Activated T-cell treated with anti-CD3 and anti-CD28 coated beads, Interleukin-2, amount 50 U/mL, for 1 hour (primary cell): ENCODE measurements at regions not wholly inside any gene's neighbourhood (a gene's known extent, or its start where the extent isn't known, plus 50 kb on each side); places are given as distances from the start of the nearest gene placed in this dataset.

Source experiments
- DNase-seq: peaks from one replicate; pipeline ENCODE4 v3.0.0-alpha.2; 2020

DNA sequence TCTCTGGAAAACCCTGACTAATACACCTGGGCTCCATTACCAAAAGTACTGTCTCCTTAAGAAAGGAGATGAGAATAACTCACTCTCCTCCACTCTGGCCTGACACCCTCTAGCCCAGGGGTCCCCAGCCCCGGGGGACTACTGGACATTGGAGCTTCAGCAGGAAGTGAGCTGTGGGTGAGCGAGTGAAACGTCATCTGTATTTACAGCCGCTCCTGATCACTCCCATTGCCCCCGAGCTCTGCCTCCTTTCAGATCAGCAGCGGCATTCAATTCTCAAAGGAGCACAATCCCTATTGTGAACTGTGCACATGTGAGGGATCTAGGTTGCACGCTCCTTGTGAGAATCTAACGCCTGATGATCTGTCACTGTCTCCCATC lies 126.3 kb upstream of the TNRC6C start:
- peak; percentile 2 for DNase-seq

DNA sequence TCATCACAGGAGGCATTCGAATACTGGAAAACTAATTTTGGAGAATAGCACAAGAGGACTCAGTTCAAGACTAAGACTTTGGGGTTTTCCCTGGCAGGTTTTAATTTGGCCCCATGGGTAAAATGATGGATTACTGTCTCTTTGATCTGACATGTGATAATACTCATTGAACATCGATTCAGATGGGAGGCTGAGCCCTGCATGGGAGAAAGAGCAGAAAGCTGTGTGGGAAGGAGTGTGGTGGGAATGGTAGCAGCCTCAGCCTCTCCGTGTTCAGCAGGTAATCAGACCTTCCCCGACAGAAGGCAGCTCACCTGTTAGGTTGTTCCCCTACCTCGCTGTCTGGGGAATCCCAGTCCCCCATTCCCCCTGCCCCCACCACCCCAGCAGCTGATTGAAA lies 124.7 kb upstream of the TNRC6C start:
- DNase-seq, result peak; percentile 13

DNA sequence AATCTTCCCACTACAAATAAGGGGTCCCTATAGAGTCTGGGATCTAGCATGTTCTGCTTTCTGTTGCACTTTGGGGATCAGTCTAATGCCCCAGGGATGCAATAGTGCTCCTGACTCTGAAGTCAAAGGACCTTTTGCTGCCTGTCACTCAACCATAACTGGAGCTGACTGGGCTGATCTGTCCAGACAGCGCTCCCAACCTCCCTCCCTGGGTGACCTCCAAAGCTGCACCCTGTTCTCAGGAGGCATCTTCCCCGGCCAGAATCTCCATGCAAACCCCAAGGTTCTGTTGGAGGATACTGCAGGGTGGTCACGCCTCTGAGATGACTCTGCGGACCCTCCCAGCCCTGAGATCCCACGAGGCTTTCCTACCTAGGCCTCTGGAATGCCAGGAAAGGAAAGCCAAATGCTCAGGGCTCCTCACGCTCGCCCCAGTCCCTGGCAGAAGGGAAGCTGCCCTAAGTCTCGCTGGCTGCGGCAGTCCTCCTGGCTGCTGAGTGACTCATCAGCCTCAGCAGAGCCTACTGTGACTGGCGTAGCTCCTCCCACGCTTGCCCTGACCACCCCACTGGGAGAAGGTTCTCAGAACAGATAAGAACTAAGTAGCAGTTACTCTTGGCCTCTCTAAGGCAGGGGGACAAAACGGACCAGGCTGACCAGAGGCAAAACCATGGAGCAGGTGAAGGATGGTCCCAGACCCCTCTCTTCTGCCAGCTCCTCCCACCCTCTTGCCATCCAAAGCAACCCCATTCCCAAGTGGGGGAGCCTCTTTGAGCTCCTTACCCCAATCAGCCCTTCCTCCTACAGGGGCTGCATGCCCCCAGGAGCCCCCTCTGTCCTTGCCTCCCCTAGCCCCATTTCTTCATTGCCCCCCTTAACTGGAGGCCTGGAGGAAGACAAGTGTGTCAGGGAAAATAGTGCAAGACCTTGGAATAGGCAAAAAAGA lies 124.1 kb upstream of the TNRC6C start:
- peak; percentile 59 for DNase-seq

DNA sequence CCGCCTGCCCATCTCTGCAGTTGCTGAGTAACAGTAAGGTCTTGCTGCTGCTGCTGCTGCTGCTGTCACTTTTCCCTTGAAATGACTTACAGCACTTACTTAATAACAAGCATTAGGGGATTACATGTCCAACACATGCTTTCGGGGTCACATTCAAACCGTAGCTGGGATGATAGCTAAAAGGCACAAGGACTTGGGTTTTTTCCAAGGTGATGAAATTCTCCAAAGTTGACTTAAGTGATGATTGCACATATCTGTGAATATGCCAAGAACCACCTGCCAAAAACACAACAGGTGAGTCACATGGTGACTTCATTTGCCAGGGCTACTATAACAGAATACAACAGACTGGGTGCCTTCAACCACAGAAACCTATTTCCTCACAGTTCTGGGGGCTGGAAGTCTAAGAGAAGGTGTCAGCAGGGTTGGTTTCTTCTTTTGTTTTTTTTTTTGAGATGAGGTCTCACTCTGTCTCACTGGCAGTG lies 121.9 kb upstream of the TNRC6C start:
- DNase-seq, result no peak

DNA sequence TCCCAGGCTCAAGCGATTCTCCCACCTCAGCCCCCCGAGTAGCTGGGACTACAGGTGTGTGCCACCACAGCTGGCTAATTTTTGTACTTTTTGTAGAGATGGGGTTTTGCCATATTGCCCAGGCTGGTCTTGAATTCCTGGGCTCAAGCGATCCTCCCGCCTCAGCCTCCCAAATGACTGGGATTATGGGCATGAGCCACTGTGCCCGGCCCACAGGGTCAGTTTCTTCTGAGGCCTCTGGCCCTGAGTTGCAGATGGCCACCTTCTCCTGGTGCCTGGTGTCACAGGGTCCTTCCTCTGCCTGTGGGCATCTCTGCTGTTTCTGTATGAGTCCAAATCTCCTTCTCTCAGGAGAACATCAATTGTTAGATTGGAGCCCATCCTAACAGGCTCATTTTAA lies 121.4 kb upstream of the TNRC6C start:
- peak; percentile 10 for DNase-seq

DNA sequence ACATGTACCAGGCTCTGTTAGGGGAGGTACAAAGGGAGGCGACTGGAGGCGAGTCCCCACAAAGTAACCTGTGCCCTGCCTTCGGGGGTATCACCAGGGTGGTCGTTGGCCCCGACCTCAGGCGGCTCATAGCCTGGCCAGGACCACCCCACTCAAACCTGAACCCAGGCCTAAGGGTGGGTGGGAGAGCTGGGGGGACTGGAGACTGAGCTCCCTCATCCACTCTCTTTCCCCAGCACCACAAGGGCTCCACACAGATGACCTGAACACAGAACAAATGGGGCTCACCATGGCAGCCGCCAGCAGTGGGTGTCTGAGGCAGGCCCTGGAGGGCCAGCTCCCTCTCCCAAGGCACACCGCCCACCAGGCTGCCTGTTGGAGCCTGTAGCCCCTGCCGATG lies 120.6 kb upstream of the TNRC6C start:
- peak; percentile 11 for DNase-seq

DNA sequence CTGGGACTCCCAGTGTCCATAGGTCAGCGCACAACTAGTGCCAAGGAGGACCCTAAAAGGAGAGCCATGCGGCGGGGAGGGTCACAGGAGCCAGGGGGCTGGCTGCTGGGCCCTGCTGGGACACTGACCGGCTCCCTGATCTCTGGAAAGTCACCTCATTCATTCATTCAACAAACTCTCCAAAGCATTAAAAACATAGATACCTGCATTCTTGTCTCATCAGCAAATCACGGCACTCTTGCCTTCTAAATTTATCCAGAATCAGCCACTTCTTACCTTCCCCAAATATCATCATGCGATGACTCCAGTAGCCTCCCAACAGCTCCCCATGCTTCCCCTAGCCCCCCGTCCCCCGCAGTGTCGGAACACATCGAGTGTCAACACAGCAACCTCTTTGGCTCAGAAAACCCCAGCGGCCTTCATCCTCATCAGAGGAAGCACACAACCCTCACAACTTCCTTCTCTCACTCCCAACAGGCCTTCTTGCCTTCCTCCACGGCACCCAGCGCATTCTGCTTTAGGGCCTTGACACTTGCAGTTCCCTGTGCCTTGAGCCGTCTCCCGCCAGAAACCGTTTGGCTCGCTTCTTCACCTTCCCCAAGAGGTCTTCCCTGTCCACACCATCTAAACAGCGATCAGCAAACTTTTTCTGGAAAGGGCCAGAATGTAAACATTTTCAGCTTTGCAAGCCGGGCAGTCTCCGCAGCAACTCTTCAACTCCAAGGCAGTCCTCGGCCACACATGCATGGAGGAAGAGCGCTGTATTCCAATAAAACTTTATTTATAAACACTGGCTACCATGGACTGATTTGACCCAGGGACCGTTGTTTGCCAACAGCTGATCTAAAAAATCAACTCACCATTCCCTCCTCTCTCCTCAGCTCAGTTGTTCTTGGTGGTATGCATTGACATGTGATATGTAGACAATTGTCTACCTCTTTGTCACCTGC lies 119.5 kb upstream of the TNRC6C start:
- peak; percentile 8 for DNase-seq

DNA sequence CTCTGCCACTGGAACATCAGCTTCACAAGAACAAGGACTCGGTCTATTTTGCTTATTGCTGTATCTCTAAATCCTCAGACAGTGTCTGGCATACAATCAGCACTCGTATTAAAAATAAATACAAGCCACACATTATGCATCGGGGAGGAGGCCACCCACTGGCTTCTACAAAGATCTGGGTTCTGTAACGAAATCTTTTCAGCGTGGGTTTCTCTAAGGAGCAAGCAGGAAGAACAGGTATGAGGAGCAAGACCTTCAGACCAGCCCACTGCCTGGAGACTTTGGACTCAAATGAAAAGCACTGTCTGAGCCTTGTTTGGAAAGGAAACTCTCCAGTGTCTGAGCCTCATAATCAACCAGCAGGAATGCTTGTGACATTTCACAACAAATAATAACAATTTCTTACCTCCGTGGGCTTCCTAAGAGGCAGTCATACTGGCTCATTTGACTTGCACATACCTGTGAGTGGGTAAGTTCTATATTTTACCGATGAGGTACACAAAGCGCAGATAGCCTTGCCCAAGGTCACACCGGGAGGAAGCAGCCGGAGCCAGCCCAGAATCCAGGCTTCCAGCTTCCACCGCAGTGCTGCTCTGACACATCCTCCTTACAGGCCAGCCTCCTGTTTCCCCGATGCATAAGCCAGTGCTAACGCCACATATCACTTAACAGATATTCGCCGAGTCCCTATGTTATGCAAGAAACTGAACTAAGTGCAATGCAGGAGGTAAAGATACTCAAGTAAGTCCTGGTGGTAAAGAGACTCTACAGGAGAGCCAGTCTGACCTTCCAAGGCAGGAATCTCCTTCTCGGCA lies 118.6 kb upstream of the TNRC6C start:
- DNase-seq, result peak; percentile 4

DNA sequence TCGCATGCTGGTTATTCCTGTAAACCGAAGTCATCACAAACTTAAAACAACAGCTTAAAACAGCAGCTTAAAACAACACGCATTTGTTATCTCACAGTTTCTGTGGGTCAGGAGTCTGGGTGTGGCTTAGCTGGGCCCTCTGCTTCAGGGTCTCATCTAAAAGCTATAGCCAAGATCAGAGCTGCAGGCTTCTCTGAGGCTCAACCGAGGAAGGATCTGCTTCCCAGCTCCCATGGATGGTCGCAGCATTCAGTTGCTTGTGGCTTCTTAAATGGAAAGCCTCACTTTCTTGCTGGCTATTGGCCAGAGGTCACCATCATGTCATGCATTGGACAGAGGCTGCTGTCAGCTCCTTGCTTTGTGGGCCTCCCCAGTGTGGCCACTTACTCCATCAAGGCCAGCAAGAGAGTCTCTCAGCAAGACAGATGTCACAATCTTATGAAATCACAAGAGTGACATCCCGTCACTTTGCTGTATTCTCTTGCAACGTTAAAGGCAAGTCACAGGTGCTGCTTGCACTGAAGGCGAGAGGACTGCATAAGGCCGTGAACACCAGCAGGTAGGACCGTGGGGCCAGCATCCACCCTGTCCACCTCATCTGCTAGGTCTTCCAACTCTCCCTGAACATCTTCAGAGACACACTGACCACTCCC lies 117.9 kb upstream of the TNRC6C start:
- peak; percentile 12 for DNase-seq

DNA sequence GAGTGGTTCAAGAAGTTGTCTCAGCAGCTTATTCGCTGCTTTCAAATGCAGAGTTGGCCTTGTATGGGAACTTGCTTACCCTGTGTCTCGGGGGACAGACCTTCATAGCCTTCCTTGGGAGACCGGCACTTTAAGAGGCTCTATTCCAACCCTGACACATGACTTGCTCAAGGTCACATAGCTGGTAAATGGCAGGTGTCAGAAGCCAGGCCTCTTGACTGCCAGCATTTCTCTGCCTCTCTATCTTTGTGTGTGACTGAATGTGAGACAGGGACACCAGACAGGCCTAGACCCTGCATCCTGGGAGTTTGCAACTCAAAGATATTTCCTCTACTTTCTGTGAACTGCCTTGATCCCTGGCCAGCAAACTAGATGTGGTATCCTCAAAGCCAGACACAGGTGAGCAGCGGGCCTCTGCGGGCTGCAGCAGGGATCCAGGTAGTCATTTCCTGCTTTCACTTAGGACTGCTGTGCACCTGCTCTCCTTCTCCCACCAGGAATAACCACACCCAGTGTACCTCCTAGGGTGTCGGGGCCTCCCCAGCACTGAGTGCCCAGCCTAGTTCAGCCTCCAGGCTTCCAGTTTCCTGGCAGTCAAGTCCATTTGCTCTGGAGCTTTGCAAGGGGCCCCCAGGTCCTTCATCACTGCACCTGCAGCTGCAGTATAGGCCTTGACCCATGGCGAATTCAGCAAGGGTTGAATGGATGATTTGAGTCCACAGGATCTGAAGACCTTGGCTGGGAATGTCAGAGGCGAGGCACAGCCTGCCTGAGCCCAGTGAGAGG lies 116.6 kb upstream of the TNRC6C start:
- DNase-seq, result peak; percentile 7

DNA sequence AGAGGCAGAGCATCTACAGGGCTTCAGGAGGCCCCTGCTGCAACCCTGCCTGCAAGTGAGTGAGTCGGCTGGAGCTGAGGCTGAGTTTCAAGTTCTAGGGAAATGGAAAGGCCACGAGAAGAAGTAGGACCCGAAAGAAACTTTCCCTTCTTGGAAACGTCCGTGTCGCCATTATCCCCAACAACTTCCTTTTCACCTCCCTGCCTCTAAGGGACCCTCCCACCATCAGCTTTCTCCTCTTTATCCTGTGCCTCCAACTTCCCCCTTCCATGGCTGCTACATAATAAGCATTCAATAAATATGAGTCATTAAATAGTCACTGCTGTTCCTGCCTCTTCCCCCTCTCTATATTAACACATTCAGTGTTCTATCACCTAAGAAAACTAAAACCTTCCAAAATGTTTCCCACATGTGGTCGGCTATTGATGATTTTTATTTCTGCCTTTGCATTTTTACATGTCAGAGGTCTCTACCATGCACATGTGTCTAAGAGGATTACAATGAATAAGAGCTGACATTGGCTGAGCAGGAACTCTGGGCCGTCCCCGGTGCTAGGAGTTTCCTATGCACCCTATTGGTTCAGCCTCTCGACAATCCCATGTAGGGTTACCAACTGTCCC lies 115.9 kb upstream of the TNRC6C start:
- DNase-seq, result no peak

DNA sequence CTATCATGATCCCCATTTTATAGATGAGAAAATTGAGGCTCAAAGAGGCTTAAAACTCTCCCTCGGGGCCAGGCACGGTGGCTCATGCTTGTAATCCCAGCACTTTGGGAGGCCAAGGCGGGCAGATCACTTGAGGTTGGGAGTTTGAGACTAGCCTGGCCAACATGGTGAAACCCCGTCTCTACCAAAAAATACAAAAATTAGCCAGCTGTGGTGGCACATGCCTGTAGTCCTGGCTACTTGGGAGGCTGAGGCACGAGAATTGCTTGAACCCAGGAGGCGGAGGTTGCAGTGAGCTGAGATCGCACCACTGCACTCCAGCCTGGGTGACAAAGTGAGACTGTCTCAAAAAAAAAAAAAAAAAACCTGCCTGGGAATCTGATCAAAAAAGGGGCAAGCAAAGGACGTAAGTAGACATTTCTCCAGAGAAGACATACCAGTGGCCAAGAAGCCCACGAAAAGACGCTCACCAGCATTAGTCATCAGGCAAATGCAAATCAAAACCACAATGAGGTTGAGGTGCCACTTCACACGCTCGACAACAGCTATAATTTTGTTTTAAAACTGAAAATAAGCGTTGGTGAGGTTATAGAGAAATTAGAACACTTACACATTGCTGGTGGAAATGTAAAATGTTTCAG lies 115.1 kb upstream of the TNRC6C start:
- peak; percentile 53 for DNase-seq

DNA sequence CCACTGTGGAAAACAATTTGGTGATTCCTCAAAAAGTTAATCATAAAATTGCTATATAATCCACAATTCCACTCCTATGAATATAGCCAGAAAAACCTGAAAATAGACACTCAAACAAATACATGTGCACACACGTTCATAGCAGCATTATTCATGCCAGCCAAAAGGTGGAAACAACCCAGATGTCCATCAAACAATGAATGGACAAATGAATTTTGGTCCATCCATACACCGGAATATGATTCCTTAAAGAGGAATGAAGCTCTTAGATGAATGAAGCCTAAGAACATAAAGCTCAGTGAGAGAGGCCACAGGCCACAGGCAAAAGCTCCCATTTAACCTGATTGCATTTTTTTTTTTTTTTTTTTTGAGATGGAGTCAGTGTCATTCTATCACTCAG lies 114.6 kb upstream of the TNRC6C start:
- no peak for DNase-seq

DNA sequence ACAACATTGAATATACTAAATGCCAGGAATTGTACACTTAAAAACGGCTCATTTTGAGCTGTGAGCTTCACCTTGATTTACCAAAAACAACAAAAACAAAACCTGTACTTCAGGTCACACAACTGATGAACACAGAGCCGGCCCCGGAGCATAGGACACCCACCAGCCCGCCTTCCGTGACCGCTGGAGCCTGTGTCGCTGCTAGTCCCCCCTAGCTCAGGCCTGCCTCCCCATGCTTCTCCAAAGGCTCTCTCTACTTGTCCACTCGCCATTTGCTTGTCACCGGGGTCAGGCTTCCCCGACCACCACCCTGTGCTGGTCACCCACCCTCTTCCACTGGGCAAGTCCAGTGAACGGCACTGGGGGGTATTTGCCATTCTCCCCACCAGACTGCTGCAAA lies 113.8 kb upstream of the TNRC6C start:
- no peak for DNase-seq

DNA sequence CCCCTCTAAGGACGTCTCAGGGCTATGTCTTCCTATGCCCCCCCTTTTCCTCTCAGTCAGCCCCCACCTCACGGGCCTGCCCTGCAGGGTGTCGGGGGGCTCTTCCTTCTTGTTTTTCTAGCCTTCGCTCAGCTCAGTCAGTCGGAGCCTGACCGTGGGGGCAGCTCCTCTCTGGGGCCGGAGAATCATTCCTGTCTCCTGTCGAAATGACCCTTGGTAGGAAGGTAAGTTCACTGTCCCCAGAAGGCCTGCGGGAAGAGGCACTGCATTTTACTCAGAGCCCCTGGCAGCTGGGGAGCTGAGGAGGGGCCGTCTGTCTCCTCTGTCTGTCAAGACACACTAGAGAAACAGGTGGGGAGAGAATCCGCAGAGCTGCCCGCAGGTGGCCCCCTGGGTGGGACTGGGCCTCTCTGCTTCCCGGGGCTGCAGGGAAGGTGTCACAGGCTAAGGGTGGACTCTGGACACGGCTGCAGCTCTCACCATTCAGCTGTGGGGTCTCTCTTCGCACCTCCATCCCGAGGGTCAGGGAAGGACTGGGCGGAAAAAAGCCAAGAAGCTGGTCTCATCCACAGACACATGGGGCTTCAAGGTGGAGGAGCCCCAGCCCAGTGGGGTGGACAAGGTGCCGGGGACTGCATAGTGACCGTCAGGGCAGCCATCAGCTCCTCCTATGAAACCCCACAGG lies 112.8 kb upstream of the TNRC6C start:
- DNase-seq, result no peak

DNA sequence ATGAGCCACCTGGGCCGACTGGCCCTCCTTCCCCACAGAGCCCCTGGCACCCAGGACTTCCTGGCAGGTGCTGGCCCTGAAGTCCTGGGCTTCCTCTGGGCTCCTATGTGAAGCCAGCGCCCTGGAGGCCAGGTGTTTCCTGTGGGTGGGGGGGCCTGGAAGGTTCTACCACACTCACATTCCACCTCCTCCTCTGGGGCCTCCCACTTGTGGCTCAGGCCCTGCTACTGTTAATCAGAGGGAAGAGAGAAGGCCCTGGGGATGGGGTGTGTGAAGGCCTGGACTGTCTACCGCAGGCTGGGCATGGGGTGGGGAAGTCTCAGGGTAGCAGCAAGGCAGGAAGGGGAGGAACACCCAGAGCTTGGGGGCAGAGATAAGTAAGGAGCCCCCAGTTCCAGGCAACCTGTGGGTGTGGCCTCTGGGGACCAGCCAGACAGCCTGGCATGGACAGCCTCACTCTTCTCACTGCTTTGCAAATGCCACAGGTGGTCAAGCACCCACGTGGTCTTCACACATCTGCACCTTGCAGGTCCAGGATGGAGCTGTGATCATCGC lies 111.9 kb upstream of the TNRC6C start:
- peak; percentile 48 for DNase-seq

DNA sequence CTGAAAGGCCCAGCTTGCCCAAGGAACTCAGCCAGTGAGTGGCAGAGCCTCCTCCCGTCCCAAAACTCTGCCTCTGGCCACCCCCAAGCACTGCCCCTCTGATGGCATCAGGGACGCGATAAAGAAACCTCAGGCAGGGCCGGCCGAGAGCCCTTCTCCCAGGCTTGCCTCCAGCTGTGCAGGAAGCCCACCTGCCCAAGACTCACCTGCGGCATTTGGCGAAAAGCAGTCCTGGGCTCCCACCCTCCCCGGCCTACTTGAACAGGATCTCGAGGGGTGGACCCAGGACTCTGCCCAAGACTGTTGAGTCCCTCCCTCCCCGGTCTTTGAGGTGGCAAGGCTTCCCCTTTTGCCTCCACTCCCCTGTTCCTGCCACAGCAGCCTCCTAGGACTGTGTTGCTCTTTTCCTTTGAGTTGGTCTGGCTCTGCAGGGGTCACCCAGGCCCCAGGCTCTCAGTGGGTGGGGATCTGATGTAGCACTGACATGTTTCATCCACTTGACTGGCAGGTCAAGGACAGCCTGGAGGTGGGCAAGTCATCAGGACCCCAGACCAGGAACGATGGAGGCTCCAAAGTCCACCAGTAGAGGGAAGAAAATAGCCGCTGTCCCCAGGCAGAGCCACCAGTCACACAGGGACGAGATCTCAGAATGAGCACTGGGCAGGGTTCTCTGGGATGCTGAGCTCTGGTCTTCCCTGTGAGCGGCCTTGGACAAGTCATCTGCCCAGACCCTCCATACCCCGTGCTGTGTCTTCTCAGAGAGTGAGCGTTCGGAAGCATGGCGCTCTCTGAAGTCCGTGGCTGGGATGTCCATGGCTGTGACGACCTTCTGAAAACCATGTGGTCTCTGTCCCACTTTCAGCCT lies 111.0 kb upstream of the TNRC6C start:
- no peak for DNase-seq

DNA sequence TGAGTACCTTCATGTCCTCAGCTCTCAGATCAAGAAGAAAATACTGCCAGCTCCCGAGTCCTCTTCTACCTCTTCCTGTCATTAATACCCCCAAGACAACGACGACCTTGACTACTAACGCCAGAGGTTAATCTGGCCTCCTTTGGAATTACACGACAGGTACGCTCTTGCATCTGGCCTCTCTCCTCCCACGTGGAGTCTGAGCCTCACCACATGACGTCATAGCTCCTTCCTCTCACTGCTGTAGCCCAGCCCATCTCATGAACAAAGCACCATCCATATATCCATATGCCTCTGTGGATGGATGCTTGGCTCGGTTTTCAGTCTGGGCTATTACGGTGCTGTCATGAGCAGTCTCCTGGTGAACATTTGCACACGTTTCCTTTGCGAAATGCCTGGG lies 110.2 kb upstream of the TNRC6C start:
- no peak for DNase-seq
